ENCODE measurements at regions not wholly inside any gene's neighbourhood (a gene's known extent, or its start where the extent isn't known, plus 50 kb on each side); places are given as distances from the start of the nearest gene placed in this dataset.

- no peaks in the 10 kb centered on the region for H3K9me2 ChIP-seq (replicated peaks; ENCODE audit: insufficient read depth, low read length)
- no peaks in the 10 kb centered on the region for H3K36me3 ChIP-seq (ENCODE audit: insufficient read depth, low read length)
- H3K4me1 ChIP-seq (ENCODE audit: low read length): no peaks in the 10 kb centered on the region
- DNase-seq: no peak
- H2AFZ ChIP-seq (ENCODE audit: low read length): no peak overlapping the region
- no peaks in the 10 kb centered on the region for H3K9me3 ChIP-seq (ENCODE audit: low read length)
- H3K9ac ChIP-seq (ENCODE audit: low read length): no peak overlapping the region
- H3K27me3 ChIP-seq (ENCODE audit: low read length): no peaks in the 10 kb centered on the region
- H3K27ac ChIP-seq (ENCODE audit: low read length): no peak overlapping the region
- H4K20me1 ChIP-seq (ENCODE audit: insufficient read depth, low read depth, low read length): no peaks in the 10 kb centered on the region
- no peak overlapping the region for H3K4me2 ChIP-seq (ENCODE audit: low read depth, low read length, poor library complexity, severe bottlenecking)
- H3K79me2 ChIP-seq (ENCODE audit: low read length): no peaks in the 10 kb centered on the region
- H3K4me3 ChIP-seq (ENCODE audit: low read length): no peak overlapping the region
Measured at GRCh38 chr2:42878581-42878980, 86.2 kb upstream of the HAAO start.

DNA sequence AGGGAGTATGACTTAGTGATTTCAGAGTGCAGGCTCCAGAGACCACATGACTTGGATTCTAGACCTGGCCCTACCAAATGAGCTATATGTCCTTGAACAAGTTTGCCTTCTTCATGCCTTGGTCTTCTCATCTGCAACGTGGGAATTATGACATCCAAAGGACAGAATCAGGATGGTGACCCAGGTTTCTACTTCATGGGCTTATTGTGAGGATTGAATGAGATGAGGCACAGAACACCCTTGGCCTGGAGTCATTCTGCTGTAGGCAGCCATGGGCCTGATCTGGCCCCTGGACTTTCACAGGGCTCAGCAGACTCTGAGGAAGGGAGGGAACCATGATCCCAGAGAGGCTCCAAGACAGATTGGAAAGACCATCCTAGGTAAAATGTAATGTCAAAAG is 85.6 kb upstream of the HAAO start:
- Histone ChIP-seq H3K4me2 (ENCODE audit: low read depth, low read length, poor library complexity, severe bottlenecking) (no peak overlapping the region), H3K9me3 (ENCODE audit: low read length) (no peaks in the 10 kb centered on the region), H3K4me3 (ENCODE audit: low read length) (no peak overlapping the region), H3K27ac (ENCODE audit: low read length) (no peak overlapping the region), H3K36me3 (ENCODE audit: insufficient read depth, low read length) (no peaks in the 10 kb centered on the region), H3K27me3 (ENCODE audit: low read length) (no peaks in the 10 kb centered on the region), H3K9ac (ENCODE audit: low read length) (no peak overlapping the region), H3K9me2 (replicated peaks; ENCODE audit: insufficient read depth, low read length) (no peaks in the 10 kb centered on the region), H3K4me1 (ENCODE audit: low read length) (no peaks in the 10 kb centered on the region), H2AFZ (ENCODE audit: low read length) (no peak overlapping the region), H3K79me2 (ENCODE audit: low read length) (no peaks in the 10 kb centered on the region), H4K20me1 (ENCODE audit: insufficient read depth, low read depth, low read length) (no peaks in the 10 kb centered on the region)
- no peak for DNase-seq

DNA sequence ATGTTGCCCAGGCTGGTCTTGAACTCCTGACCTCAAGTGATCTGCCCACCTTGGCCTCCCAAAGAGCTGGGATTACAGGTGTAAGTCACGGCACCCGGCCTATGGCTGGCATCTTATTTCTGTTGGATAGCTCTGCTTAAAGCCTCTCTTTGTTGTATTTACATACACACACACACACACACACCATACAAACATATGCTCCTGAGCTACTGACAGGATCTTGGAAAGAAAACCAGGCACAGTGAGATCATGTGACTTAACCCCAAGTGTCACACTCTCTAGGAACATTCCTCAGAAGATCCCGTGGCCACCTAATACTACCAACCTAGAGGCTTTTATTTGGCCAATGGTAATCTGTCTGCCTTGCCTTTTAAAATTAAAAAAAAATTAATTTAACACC is 85.1 kb upstream of the HAAO start:
- no peak overlapping the region for H3K4me2 ChIP-seq (ENCODE audit: low read depth, low read length, poor library complexity, severe bottlenecking)
- no peaks in the 10 kb centered on the region for H3K79me2 ChIP-seq (ENCODE audit: low read length)
- no peaks in the 10 kb centered on the region for H3K36me3 ChIP-seq (ENCODE audit: insufficient read depth, low read length)
- no peaks in the 10 kb centered on the region for H4K20me1 ChIP-seq (ENCODE audit: insufficient read depth, low read depth, low read length)
- DNase-seq: no peak
- no peak overlapping the region for H3K9ac ChIP-seq (ENCODE audit: low read length)
- H3K27ac ChIP-seq (ENCODE audit: low read length): no peak overlapping the region
- no peaks in the 10 kb centered on the region for H3K9me2 ChIP-seq (replicated peaks; ENCODE audit: insufficient read depth, low read length)
- H2AFZ ChIP-seq (ENCODE audit: low read length): no peak overlapping the region
- H3K9me3 ChIP-seq (ENCODE audit: low read length): no peaks in the 10 kb centered on the region
- no peaks in the 10 kb centered on the region for H3K4me1 ChIP-seq (ENCODE audit: low read length)
- no peaks in the 10 kb centered on the region for H3K27me3 ChIP-seq (ENCODE audit: low read length)
- no peak overlapping the region for H3K4me3 ChIP-seq (ENCODE audit: low read length)

GRCh38 chr2:42876326-42876751 is 84.0 kb upstream of the HAAO start:
- no peaks in the 10 kb centered on the region for H3K79me2 ChIP-seq (ENCODE audit: low read length)
- no peak overlapping the region for H3K4me3 ChIP-seq (ENCODE audit: low read length)
- H3K4me1 ChIP-seq (ENCODE audit: low read length): no peaks in the 10 kb centered on the region
- H3K4me2 ChIP-seq (ENCODE audit: low read depth, low read length, poor library complexity, severe bottlenecking): no peak overlapping the region
- no peak overlapping the region for H3K9ac ChIP-seq (ENCODE audit: low read length)
- H2AFZ ChIP-seq (ENCODE audit: low read length): no peak overlapping the region
- no peak overlapping the region for H3K27ac ChIP-seq (ENCODE audit: low read length)
- no peaks in the 10 kb centered on the region for H3K9me2 ChIP-seq (replicated peaks; ENCODE audit: insufficient read depth, low read length)
- H3K27me3 ChIP-seq (ENCODE audit: low read length): no peaks in the 10 kb centered on the region
- no peak for DNase-seq
- H3K36me3 ChIP-seq (ENCODE audit: insufficient read depth, low read length): no peaks in the 10 kb centered on the region
- H4K20me1 ChIP-seq (ENCODE audit: insufficient read depth, low read depth, low read length): no peaks in the 10 kb centered on the region
- H3K9me3 ChIP-seq (ENCODE audit: low read length): no peaks in the 10 kb centered on the region

DNA sequence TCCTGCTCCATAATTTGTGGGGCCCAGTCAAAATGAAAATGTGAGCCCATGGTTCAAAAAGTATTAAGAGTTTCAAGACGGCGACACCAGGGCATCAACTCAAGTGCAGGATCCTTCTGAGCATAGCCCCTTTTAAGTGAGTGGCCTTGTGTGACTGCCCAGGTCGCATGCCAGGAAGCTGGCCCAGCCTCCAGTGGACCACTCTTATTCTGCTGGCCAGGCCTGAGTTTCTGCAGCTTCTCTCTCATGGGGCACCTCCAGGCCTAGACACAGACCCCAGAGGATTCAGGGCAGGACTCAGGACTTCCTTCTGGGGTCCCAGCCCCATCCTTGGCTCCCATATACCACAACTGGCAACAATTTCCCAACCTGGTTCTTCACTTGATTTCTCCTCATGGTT is 83.5 kb upstream of the HAAO start:
- no peak for DNase-seq
- Histone ChIP-seq H2AFZ (ENCODE audit: low read length) (no peak overlapping the region), H3K9ac (ENCODE audit: low read length) (no peak overlapping the region), H3K27ac (ENCODE audit: low read length) (no peak overlapping the region), H3K4me3 (ENCODE audit: low read length) (no peak overlapping the region), H3K4me2 (ENCODE audit: low read depth, low read length, poor library complexity, severe bottlenecking) (no peak overlapping the region), H3K9me2 (replicated peaks; ENCODE audit: insufficient read depth, low read length) (no peaks in the 10 kb centered on the region), H4K20me1 (ENCODE audit: insufficient read depth, low read depth, low read length) (no peaks in the 10 kb centered on the region), H3K4me1 (ENCODE audit: low read length) (no peaks in the 10 kb centered on the region), H3K27me3 (ENCODE audit: low read length) (no peaks in the 10 kb centered on the region), H3K9me3 (ENCODE audit: low read length) (no peaks in the 10 kb centered on the region), H3K79me2 (ENCODE audit: low read length) (no peaks in the 10 kb centered on the region), H3K36me3 (ENCODE audit: insufficient read depth, low read length) (no peaks in the 10 kb centered on the region)

DNA sequence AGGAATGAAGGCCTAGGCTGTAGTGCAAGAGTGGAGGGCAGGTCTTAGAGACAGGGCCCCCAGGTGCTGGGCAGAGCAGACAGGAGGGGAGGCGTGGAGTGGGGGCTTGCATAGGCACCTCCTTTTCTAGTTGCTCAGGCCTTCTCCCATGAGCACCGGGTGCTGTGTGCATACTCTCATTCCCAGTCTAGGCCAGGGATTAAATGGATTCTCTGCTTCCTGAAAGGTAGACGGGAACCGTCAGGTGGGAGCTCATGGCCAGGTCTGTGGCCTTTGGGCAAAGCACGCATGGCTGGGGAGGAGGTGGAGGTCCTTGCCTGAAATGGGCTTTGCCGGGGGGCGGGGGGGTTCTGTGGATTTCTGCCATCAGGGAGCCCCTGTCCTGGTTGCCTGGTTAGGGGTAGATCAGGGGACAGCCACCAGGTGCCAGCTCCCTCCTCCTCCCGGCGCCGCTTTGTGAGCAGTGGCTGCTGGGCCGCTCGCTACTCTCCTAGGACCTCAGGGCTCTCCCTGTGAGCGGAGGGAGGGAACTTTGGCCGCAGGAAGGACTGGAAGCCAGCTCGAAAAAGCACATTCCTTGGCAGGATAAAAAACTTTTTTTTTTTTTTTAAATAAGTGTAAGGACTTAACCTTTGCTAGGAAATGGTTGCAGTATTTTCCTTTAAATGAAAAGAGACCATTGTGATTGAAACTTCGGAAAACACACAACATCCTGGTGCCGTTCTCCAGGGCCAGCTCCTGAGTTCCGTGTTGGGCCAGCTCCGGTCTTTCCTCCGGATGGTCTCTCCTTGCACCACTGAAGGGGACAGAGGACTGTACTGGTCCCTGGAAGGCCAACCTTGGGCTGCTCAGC is 82.8 kb upstream of the HAAO start:
- no peaks in the 10 kb centered on the region for H3K9me2 ChIP-seq (replicated peaks; ENCODE audit: insufficient read depth, low read length)
- no peaks in the 10 kb centered on the region for H3K36me3 ChIP-seq (ENCODE audit: insufficient read depth, low read length)
- no peak overlapping the region for H3K27ac ChIP-seq (ENCODE audit: low read length)
- no peak for DNase-seq
- H3K9ac ChIP-seq (ENCODE audit: low read length): no peak overlapping the region
- no peak overlapping the region for H3K4me3 ChIP-seq (ENCODE audit: low read length)
- no peaks in the 10 kb centered on the region for H3K79me2 ChIP-seq (ENCODE audit: low read length)
- H4K20me1 ChIP-seq (ENCODE audit: insufficient read depth, low read depth, low read length): no peaks in the 10 kb centered on the region
- H2AFZ ChIP-seq (ENCODE audit: low read length): no peak overlapping the region
- no peaks in the 10 kb centered on the region for H3K4me1 ChIP-seq (ENCODE audit: low read length)
- H3K27me3 ChIP-seq (ENCODE audit: low read length): no peaks in the 10 kb centered on the region
- H3K9me3 ChIP-seq (ENCODE audit: low read length): no peaks in the 10 kb centered on the region
- no peak overlapping the region for H3K4me2 ChIP-seq (ENCODE audit: low read depth, low read length, poor library complexity, severe bottlenecking)

GRCh38 chr2:42872721-42873120 is 80.3 kb upstream of the HAAO start:
- DNase-seq: no peak
- no peaks in the 10 kb centered on the region for H3K9me3 ChIP-seq (ENCODE audit: low read length)
- H2AFZ ChIP-seq (ENCODE audit: low read length): no peak overlapping the region
- H3K27me3 ChIP-seq (ENCODE audit: low read length): 0 out of 2 replicates have a peak, but pooled peaks cover 4% of the 10 kb centered on the region
- no peaks in the 10 kb centered on the region for H3K36me3 ChIP-seq (ENCODE audit: insufficient read depth, low read length)
- no peak overlapping the region for H3K27ac ChIP-seq (ENCODE audit: low read length)
- no peaks in the 10 kb centered on the region for H3K4me1 ChIP-seq (ENCODE audit: low read length)
- no peaks in the 10 kb centered on the region for H3K9me2 ChIP-seq (replicated peaks; ENCODE audit: insufficient read depth, low read length)
- no peak overlapping the region for H3K4me2 ChIP-seq (ENCODE audit: low read depth, low read length, poor library complexity, severe bottlenecking)
- H3K79me2 ChIP-seq (ENCODE audit: low read length): no peaks in the 10 kb centered on the region
- no peak overlapping the region for H3K9ac ChIP-seq (ENCODE audit: low read length)
- no peak overlapping the region for H3K4me3 ChIP-seq (ENCODE audit: low read length)
- no peaks in the 10 kb centered on the region for H4K20me1 ChIP-seq (ENCODE audit: insufficient read depth, low read depth, low read length)

DNA sequence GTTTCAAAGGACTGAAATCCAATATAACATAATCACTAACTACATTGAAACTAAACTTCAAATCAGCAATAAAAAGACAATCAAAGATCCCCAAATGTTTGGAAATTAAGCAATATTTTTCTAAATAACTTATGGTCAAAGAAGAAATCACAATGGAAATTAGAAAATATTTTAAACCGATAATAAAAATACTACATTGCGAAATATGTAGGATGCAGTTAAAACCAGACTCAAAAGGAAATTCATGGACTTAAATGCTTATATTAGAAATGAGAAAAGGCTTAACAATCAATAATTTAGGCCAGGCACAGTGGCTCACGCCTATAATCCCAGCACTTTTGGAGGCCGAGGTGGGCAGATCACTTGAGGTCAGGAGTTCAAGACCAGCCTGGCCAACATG is 79.0 kb upstream of the HAAO start:
- H2AFZ ChIP-seq (ENCODE audit: low read length): no peak overlapping the region

More for the DNA sequence above, 79.0 kb upstream of the HAAO start:
- H3K4me1 ChIP-seq (ENCODE audit: low read length): no peaks in the 10 kb centered on the region
- no peaks in the 10 kb centered on the region for H3K79me2 ChIP-seq (ENCODE audit: low read length)
- H3K9me3 ChIP-seq (ENCODE audit: low read length): no peaks in the 10 kb centered on the region
- H3K27ac ChIP-seq (ENCODE audit: low read length): no peak overlapping the region
- 0 out of 2 replicates have a peak, but pooled peaks cover 4% of the 10 kb centered on the region for H3K27me3 ChIP-seq (ENCODE audit: low read length)
- H3K9me2 ChIP-seq (replicated peaks; ENCODE audit: insufficient read depth, low read length): no peaks in the 10 kb centered on the region
- H3K4me3 ChIP-seq (ENCODE audit: low read length): no peak overlapping the region
- no peaks in the 10 kb centered on the region for H3K36me3 ChIP-seq (ENCODE audit: insufficient read depth, low read length)
- no peak overlapping the region for H3K4me2 ChIP-seq (ENCODE audit: low read depth, low read length, poor library complexity, severe bottlenecking)
- DNase-seq: no peak
- no peaks in the 10 kb centered on the region for H4K20me1 ChIP-seq (ENCODE audit: insufficient read depth, low read depth, low read length)
- H3K9ac ChIP-seq (ENCODE audit: low read length): no peak overlapping the region
